ENCODE measurements at regions not wholly inside any gene's neighbourhood (a gene's known extent, or its start where the extent isn't known, plus 50 kb on each side); places are given as distances from the start of the nearest gene placed in this dataset.
"Not testable (repeated sequence)": the region's sequence is repeated elsewhere in the genome, so short reads cannot be mapped to it uniquely, and the experiment has no call there.

DNA sequence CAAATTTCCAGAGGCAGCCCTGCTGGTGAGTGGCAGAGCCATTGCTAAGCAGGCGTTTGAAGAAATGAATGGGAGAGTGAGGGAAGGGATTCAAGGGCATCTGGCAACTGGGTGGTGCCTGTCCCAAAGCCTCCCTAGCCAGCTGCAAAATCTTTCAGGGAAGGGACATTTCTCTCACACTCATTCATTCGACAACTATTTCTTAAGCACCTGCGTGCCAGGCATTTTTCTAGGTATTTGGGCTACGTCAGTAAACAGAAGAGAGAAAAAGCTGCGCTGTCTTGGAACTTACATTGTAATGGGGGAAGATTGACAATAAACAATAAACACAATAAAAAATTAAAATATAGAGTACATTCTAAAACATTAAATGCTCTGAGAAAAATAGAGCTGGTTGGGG, 301.9 kb upstream of the USP24 start:
- Mint-ChIP-seq H3K9me3 (no peaks in the 10 kb centered on the region), H3K27me3 (ENCODE audit: low read depth) (no peaks in the 10 kb centered on the region), H3K4me3 (no peak overlapping the region), H3K36me3 (ENCODE audit: low read depth) (no peaks in the 10 kb centered on the region), H3K27ac (no peak overlapping the region), H3K4me1 (ENCODE audit: low read depth) (no peaks in the 10 kb centered on the region)
- DNase-seq (ENCODE audit: low spot score), result no peak

DNA sequence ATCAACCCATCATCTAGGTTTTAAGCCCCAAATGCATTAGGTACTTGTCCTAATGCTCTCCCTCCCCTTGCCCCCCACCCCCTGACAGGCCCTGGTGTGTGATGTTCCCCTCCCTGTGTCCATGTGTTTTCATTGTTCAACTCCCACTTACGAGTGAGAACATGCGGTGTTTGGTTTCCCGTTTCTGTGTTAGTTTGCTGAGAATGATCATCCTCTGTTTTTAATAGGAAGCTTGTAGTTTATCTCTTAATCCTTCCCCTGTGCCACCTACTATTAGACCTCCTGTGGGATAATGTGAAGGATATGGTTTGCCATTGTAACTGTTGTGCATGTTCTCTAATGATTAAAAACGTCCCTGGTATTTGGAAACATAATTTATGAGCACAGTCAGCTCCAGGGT, 299.4 kb upstream of the USP24 start:
- DNase-seq (ENCODE audit: low spot score); H3K9me3 Mint-ChIP-seq; H3K4me1 Mint-ChIP-seq (ENCODE audit: low read depth); H3K4me3 Mint-ChIP-seq; H3K36me3 Mint-ChIP-seq (ENCODE audit: low read depth); H3K27me3 Mint-ChIP-seq (ENCODE audit: low read depth); H3K27ac Mint-ChIP-seq: not testable (repeated sequence)

GRCh38 chr1:55512466-55512865, 297.3 kb upstream of the USP24 start:
- Mint-ChIP-seq H3K9me3 (no peaks in the 10 kb centered on the region), H3K36me3 (ENCODE audit: low read depth) (no peaks in the 10 kb centered on the region), H3K4me1 (ENCODE audit: low read depth) (no peaks in the 10 kb centered on the region), H3K4me3 (no peak overlapping the region), H3K27me3 (ENCODE audit: low read depth) (no peaks in the 10 kb centered on the region), H3K27ac (no peak overlapping the region)
- DNase-seq (ENCODE audit: low spot score), result no peak

- no peaks in the 10 kb centered on the region for H3K9me3 Mint-ChIP-seq
- H3K4me1 Mint-ChIP-seq (ENCODE audit: low read depth), result no peaks in the 10 kb centered on the region
- DNase-seq (ENCODE audit: low spot score), result no peak
- no peaks in the 10 kb centered on the region for H3K36me3 Mint-ChIP-seq (ENCODE audit: low read depth)
- H3K27me3 Mint-ChIP-seq (ENCODE audit: low read depth), result peaks cover 2% of the 10 kb centered on the region
- H3K27ac Mint-ChIP-seq, result no peak overlapping the region
- H3K4me3 Mint-ChIP-seq, result no peak overlapping the region
Observed at GRCh38 chr1:55507578-55507931, 292.4 kb upstream of the USP24 start.

DNA sequence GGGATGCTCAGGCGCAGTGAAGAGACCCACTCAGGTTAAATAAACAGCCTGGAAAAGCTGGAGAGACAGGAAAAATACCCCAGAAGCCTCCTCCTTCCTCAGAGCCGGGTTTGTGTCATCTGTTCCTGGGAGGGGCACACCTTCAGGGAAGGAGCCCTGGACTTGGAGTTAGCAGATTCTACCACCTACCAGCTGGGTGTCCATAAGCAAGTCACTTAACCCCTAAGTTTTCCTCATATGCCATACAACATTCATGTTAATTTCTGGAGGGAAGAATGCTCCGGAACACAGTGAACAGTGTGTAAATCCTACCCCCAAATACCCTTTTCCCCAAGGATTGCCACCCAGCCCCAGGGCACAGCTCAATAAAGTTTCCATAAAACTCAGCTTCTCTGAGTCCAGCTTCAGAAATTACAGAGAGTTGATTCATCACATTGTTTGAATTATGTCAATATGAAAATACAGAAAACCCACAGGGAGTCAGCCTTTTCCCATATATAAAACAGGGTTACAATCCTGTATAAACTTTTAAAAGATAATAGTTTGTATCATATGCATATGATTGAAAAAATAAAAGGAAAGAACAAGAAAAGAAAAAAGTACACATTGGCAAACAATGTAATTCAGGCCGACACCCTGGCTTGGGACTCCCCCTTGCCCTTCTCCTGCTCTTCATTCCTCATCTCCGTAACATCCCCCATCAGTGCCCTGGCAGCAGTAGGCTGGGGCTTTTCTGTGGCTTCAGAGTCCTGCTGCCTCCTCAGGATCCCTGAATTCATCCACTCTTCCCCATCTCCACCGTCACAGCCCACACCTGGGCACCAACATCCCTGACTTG, 291.8 kb upstream of the USP24 start:
- Mint-ChIP-seq H3K27ac (no peak overlapping the region), H3K27me3 (ENCODE audit: low read depth) (peaks cover 2% of the 10 kb centered on the region)

DNA sequence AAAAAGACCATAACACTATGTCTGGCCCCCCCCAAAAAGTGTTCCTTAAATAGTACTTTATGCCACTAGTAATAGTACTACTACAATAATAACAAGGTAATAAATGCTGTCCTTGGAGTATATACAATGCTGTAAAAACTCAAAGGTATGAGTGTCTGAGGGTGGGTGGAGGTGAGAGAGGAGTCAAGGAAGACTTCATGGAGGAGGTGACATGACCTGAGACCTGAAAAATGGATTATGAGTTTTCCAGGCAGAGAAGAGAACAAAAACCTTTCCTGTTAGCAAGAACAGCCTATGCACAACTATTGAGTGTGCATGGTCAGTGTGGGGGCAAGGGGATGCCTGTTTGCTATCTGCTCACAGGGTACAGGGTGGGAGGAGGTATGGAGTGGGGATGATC, 290.2 kb upstream of the USP24 start:
- H3K27ac Mint-ChIP-seq, result no peak overlapping the region
- no peaks in the 10 kb centered on the region for H3K36me3 Mint-ChIP-seq (ENCODE audit: low read depth)
- no peak overlapping the region for H3K4me3 Mint-ChIP-seq
- no peak for DNase-seq (ENCODE audit: low spot score)
- H3K9me3 Mint-ChIP-seq, result no peaks in the 10 kb centered on the region
- H3K4me1 Mint-ChIP-seq (ENCODE audit: low read depth), result no peaks in the 10 kb centered on the region
- peaks cover 2% of the 10 kb centered on the region for H3K27me3 Mint-ChIP-seq (ENCODE audit: low read depth)

More for the DNA sequence above, 291.8 kb upstream of the USP24 start:
- Mint-ChIP-seq H3K4me3 (no peak overlapping the region), H3K9me3 (no peaks in the 10 kb centered on the region), H3K4me1 (ENCODE audit: low read depth) (no peaks in the 10 kb centered on the region), H3K36me3 (ENCODE audit: low read depth) (no peaks in the 10 kb centered on the region)
- no peak for DNase-seq (ENCODE audit: low spot score)

DNA sequence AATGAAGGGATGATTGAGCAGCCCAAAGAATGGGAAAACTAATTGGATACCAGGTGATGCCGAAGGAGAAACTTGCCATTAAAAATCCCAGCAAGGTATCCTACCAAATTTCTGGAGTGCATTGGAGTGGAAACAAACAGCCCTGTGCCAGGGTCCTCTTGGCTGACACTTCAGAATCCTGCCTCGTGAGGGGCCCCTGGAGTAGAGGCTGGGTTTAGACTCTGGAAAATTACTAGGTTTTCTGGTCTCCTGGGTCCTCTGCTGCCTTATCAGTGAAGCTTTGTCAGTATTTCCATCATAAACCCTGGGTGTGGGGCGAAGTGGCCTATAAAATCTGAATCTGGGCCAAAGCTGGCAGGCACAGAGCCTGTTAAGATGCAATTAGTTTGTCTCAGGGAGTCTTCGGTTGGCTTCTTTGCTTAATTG, 289.2 kb upstream of the USP24 start:
- H3K4me1 Mint-ChIP-seq (ENCODE audit: low read depth), result no peaks in the 10 kb centered on the region
- H3K27ac Mint-ChIP-seq, result no peak overlapping the region
- H3K4me3 Mint-ChIP-seq, result no peak overlapping the region
- H3K27me3 Mint-ChIP-seq (ENCODE audit: low read depth), result peaks cover 2% of the 10 kb centered on the region
- DNase-seq (ENCODE audit: low spot score), result no peak
- no peaks in the 10 kb centered on the region for H3K9me3 Mint-ChIP-seq
- no peaks in the 10 kb centered on the region for H3K36me3 Mint-ChIP-seq (ENCODE audit: low read depth)

- Mint-ChIP-seq H3K27ac (no peak overlapping the region), H3K4me1 (ENCODE audit: low read depth) (no peaks in the 10 kb centered on the region), H3K27me3 (ENCODE audit: low read depth) (peaks cover 2% of the 10 kb centered on the region), H3K9me3 (no peaks in the 10 kb centered on the region), H3K36me3 (ENCODE audit: low read depth) (no peaks in the 10 kb centered on the region), H3K4me3 (no peak overlapping the region)
- no peak for DNase-seq (ENCODE audit: low spot score)
Observed at GRCh38 chr1:55503663-55504305, 288.6 kb upstream of the USP24 start.

DNA sequence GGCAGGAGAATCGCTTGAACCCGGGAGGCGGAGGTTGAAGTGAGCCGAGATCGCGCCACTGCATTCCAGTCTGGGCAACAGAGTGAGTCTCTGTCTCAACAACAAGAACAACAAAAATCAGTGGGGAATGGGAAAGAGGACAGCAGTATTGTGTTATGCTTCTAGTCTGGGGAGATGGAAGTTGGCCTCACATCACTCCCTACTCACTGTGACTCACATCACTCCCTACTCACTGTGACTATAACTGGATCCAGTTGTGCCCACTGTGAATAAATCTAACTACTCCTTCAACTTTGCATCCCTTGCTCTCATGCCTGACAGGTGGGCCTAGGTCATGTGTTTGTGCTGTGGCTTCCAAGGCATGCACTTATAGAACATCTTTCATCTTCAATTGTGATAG, 285.4 kb upstream of the USP24 start:
- Mint-ChIP-seq H3K27ac (no peak overlapping the region), H3K27me3 (ENCODE audit: low read depth) (peaks cover 2% of the 10 kb centered on the region), H3K9me3 (no peaks in the 10 kb centered on the region), H3K4me1 (ENCODE audit: low read depth) (no peaks in the 10 kb centered on the region), H3K4me3 (no peak overlapping the region), H3K36me3 (ENCODE audit: low read depth) (no peaks in the 10 kb centered on the region)
- DNase-seq (ENCODE audit: low spot score), result no peak

GRCh38 chr1:55490547-55490946, 275.4 kb upstream of the USP24 start:
- Mint-ChIP-seq H3K36me3 (ENCODE audit: low read depth) (no peaks in the 10 kb centered on the region), H3K27ac (no peak overlapping the region), H3K4me3 (no peak overlapping the region), H3K27me3 (ENCODE audit: low read depth) (no peaks in the 10 kb centered on the region), H3K9me3 (peaks cover 4% of the 10 kb centered on the region), H3K4me1 (ENCODE audit: low read depth) (no peaks in the 10 kb centered on the region)
- no peak for DNase-seq (ENCODE audit: low spot score)

DNA sequence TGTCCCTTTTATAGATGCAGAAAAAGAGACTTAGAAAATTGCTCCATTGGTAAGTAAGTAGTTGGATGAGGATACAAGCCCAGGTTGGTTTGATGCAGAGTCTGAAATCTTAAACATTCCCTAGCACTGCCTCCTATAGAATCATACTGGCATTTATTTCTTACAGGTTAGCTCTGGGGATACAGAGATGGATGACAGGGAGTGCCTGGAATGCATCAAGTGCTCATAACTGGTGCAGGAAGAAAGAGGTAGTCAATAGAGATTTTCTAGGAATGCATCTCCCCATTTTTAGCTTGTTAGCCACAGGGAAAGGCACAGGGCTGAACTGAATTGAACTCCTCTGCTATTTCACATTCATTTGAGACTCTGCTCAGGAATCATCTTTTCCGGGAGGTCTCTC, 269.0 kb upstream of the USP24 start:
- Mint-ChIP-seq H3K4me1 (ENCODE audit: low read depth) (no peaks in the 10 kb centered on the region), H3K36me3 (ENCODE audit: low read depth) (no peaks in the 10 kb centered on the region), H3K4me3 (no peak overlapping the region), H3K27me3 (ENCODE audit: low read depth) (peaks cover 7% of the 10 kb centered on the region), H3K27ac (no peak overlapping the region), H3K9me3 (no peaks in the 10 kb centered on the region)
- DNase-seq (ENCODE audit: low spot score), result no peak

DNA sequence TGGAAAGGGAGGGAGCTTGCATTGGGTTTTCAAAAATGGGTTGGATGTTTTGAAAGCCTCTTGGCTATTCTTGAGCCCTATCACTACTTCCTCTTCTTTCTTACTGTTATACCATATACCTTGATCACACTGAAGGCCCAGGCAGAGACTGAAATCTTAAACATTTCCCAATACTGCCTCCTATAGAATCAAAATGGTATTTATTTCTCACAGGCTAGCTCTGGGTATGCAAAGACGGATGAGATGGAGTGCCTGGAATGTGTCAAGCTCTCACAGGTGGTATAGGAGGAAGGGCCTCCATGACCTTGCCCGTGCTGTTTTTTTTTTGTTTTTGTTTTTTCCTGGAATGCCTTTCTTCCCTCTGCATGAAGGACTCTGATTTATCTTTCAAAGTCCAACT, 268.4 kb upstream of the USP24 start:
- Mint-ChIP-seq H3K9me3 (no peaks in the 10 kb centered on the region), H3K4me3 (no peak overlapping the region), H3K36me3 (ENCODE audit: low read depth) (no peaks in the 10 kb centered on the region), H3K27ac (no peak overlapping the region), H3K4me1 (ENCODE audit: low read depth) (no peaks in the 10 kb centered on the region), H3K27me3 (ENCODE audit: low read depth) (peaks cover 9% of the 10 kb centered on the region)
- no peak for DNase-seq (ENCODE audit: low spot score)

DNA sequence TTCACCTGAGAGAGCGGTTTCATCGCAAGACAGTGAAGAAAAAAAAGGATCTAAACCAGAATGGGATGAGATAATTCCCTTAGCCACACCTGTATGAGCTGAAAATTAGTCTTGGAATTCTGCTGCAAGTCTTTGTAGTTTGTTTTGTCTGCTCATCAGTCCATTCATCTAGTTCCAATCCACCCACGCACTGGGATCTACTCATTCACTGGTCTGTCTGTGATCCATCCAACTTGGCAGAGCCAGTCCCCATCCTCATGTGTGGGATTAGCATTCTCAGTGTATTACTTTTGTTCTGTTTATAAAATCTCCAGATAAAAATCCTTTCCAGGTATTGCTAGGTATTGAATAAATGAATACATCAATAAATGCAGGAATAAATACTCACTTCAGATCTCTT, 266.5 kb upstream of the USP24 start:
- H3K36me3 Mint-ChIP-seq (ENCODE audit: low read depth), result no peaks in the 10 kb centered on the region
- H3K9me3 Mint-ChIP-seq, result no peaks in the 10 kb centered on the region
- H3K4me3 Mint-ChIP-seq, result no peak overlapping the region
- H3K27ac Mint-ChIP-seq, result no peak overlapping the region
- no peaks in the 10 kb centered on the region for H3K4me1 Mint-ChIP-seq (ENCODE audit: low read depth)
- H3K27me3 Mint-ChIP-seq (ENCODE audit: low read depth), result peaks cover 9% of the 10 kb centered on the region
- no peak for DNase-seq (ENCODE audit: low spot score)

GRCh38 chr1:55480029-55480795, 265.0 kb upstream of the USP24 start:
- Mint-ChIP-seq H3K27me3 (ENCODE audit: low read depth) (peaks cover 9% of the 10 kb centered on the region), H3K9me3 (no peaks in the 10 kb centered on the region), H3K4me1 (ENCODE audit: low read depth) (no peaks in the 10 kb centered on the region), H3K36me3 (ENCODE audit: low read depth) (no peaks in the 10 kb centered on the region), H3K27ac (no peak overlapping the region), H3K4me3 (no peak overlapping the region)
- no peak for DNase-seq (ENCODE audit: low spot score)
